GM12875 (cell line): ENCODE measurements at regions not wholly inside any gene's neighbourhood (a gene's known extent, or its start where the extent isn't known, plus 50 kb on each side); places are given as distances from the start of the nearest gene placed in this dataset.

ENCODE experiments used
- H3K4me3 ChIP-seq: one replicate; pipeline ENCODE4 v1.5.1; 2011; ENCODE audit warnings: low read depth, low read length, control low read depth
- CTCF ChIP-seq: IDR thresholded peaks from 2 replicates; pipeline ENCODE4 v1.5.1; 2011; ENCODE audit warnings: low read depth, mild to moderate bottlenecking, control low read depth, inconsistent platforms, low read length, moderate library complexity, borderline replicate concordance; ENCODE audit not compliant: insufficient read depth

- no peak overlapping the region for H3K4me3 ChIP-seq
- no peak for TF ChIP-seq CTCF
Observed at GRCh38 chr17:77875881-77876509, 82.5 kb upstream of the TNRC6C start.

GRCh38 chr17:77877036-77877435, 81.5 kb upstream of the TNRC6C start:
- TF ChIP-seq CTCF = no peak
- no peak overlapping the region for H3K4me3 ChIP-seq

- no peak for TF ChIP-seq CTCF
- H3K4me3 ChIP-seq = no peak overlapping the region
Observed at GRCh38 chr17:77877646-77878355, 80.7 kb upstream of the TNRC6C start.

- no peak overlapping the region for H3K4me3 ChIP-seq
- TF ChIP-seq CTCF = no peak
Observed at GRCh38 chr17:77879226-77879895, 79.1 kb upstream of the TNRC6C start.

GRCh38 chr17:77879896-77880280, 78.6 kb upstream of the TNRC6C start:
- H3K4me3 ChIP-seq = no peak overlapping the region
- no peak for TF ChIP-seq CTCF

GRCh38 chr17:77880711-77881450, 77.6 kb upstream of the TNRC6C start:
- no peak overlapping the region for H3K4me3 ChIP-seq
- TF ChIP-seq CTCF = no peak
